Suppressor macrophage treated with lipopolysaccharide for 1 hour (primary cell): ENCODE measurements at regions not wholly inside any gene's neighbourhood (a gene's known extent, or its start where the extent isn't known, plus 50 kb on each side); places are given as distances from the start of the nearest gene placed in this dataset.

ENCODE experiments used
- DNase-seq, 3 donors: peaks; one replicate each; pipeline ENCODE4 v3.0.0-alpha.2; 2020 to 2022

- no peak for DNase-seq
These were observed 561.4 kb downstream of the ISL1 start for GRCh38 chr5:51944500-51945125.

GRCh38 chr5:51958473-51958872 lies 575.2 kb downstream of the ISL1 start:
- DNase-seq: no peak

- no peak for DNase-seq
These were observed 577.4 kb downstream of the ISL1 start for GRCh38 chr5:51960617-51961121.

- DNase-seq: no peak
These were observed 577.9 kb downstream of the ISL1 start for GRCh38 chr5:51961154-51961562.

GRCh38 chr5:51968756-51969155 lies 585.5 kb downstream of the ISL1 start:
- no peak for DNase-seq

GRCh38 chr5:51974834-51975233 lies 591.6 kb downstream of the ISL1 start:
- DNase-seq: no peak

GRCh38 chr5:51977014-51977413 lies 593.8 kb downstream of the ISL1 start:
- DNase-seq: no peak

GRCh38 chr5:51983161-51983560 lies 599.9 kb downstream of the ISL1 start:
- DNase-seq: no peak

GRCh38 chr5:51986733-51987132 lies 603.5 kb downstream of the ISL1 start:
- no peak for DNase-seq

- no peak for DNase-seq
These were observed 604.0 kb downstream of the ISL1 start for GRCh38 chr5:51987239-51987638.

GRCh38 chr5:51987669-51988209 lies 604.5 kb downstream of the ISL1 start:
- DNase-seq: no peak

GRCh38 chr5:51988634-51989033 lies 605.4 kb downstream of the ISL1 start:
- no peak for DNase-seq

- no peak for DNase-seq
These were observed 607.0 kb downstream of the ISL1 start for GRCh38 chr5:51990241-51990640.

GRCh38 chr5:51990661-51991180 lies 607.5 kb downstream of the ISL1 start:
- no peak for DNase-seq

- DNase-seq: no peak
These were observed 608.7 kb downstream of the ISL1 start for GRCh38 chr5:51991940-51992339.

GRCh38 chr5:51995773-51996306 lies 612.6 kb downstream of the ISL1 start:
- DNase-seq: no peak

GRCh38 chr5:51996356-51996861 lies 613.2 kb downstream of the ISL1 start:
- no peak for DNase-seq

GRCh38 chr5:51997500-51997899 lies 614.3 kb downstream of the ISL1 start:
- no peak for DNase-seq

- DNase-seq: no peak
These were observed 614.7 kb downstream of the ISL1 start for GRCh38 chr5:51997949-51998348.

GRCh38 chr5:52007230-52007858 lies 624.1 kb downstream of the ISL1 start:
- DNase-seq: peak; percentile 4 to 28 (median 6)

- no peak for DNase-seq
These were observed 627.2 kb downstream of the ISL1 start for GRCh38 chr5:52010454-52010853.

GRCh38 chr5:52013523-52013922 lies 630.3 kb downstream of the ISL1 start:
- no peak for DNase-seq

GRCh38 chr5:52015760-52016159 lies 632.5 kb downstream of the ISL1 start:
- peak in 2 of 3 donors; percentile 7 to 32 for DNase-seq

- no peak for DNase-seq
These were observed 634.3 kb downstream of the ISL1 start for GRCh38 chr5:52017567-52017966.
